ENCODE measurements at regions not wholly inside any gene's neighbourhood (a gene's known extent, or its start where the extent isn't known, plus 50 kb on each side); places are given as distances from the start of the nearest gene placed in this dataset.
"Not testable (repeated sequence)": the region's sequence is repeated elsewhere in the genome, so short reads cannot be mapped to it uniquely, and the experiment has no call there.

DNA sequence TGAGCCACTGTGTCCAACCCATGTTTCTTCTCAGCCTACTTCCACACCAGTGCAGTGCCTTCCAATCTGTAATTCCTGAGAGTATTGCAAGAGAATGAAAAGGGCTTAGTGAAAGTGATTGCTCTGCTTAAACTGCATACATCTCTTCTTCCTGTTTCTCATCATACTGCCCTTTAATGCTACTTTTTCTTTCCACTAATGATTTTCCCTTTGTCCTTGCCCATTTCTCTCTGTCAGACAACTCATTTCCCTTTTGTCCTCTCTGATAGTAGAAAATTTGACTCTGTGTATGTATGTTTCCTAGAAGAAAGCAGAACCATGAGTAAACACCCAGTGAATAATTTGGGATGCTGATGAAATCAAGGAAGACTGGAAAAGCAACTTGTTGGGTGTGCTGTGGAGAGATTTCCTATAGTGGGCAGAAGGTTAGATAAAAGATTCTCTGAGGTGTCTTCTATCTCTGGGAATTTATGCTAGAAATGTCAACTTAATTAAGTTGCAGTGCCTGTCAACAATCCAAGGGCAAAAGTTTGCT, 102.2 kb upstream of the CHD1 start:
- no peak for DNase-seq (ENCODE audit: low read depth in 1 of 2, low spot score in 1 of 2)

DNA sequence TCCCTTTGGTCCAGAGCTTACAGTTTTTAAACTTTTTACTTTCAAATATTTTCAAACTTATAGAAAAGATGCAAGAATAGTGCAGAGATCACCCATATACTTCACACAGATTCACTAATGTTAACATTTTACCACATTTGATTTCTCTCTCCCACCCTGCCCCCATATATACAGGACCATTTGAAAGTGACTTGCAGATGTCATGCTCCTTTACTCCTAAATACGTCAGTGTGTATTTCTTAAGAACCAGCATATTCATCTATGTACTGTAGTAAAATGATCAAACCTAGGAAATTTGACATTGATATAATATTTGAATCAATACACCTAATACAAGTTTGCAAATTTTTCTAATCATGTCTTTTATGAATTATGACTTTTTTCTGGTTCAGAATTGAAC, 100.4 kb upstream of the CHD1 start:
- no peak for DNase-seq (ENCODE audit: low read depth in 1 of 2, low spot score in 1 of 2)

- DNase-seq (ENCODE audit: low read depth in 1 of 2, low spot score in 1 of 2) = not testable (repeated sequence)
These were observed 99.4 kb upstream of the CHD1 start for GRCh38 chr5:99028170-99028569.

DNA sequence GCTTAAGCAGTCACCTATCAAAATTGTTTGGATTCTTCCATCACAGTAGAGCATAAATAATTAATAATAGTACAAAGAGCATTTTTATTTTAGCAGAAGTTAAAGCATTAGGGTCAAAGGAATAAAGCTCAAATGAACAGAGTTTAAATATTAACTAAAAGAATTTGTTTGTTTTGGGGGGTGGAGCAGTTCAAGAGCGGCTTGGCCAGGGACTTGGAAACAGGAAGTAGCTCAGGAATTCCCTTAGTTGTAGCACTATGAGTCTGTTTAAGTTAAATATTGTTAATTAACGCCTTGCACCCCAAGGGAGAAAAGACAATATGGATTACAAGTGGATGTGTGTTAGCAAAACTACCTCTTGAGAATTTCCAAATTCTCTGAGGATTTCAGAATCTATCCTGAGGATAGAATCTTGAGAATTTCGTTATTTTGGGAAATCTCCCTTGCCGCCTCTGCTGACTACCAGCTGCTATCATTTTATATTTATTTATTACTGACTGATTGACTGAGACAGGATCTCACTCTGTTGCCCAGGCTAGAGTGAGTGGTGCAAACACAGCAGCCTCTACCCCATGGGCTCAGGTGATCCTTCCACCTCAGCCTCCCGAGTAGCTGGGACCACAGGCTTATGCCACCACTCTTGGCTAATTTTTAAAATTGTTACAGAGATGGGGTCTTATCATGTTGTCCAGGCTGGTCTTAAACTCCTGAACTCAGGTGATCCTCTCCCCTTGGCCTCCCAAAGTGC, 96.7 kb upstream of the CHD1 start:
- no peak for DNase-seq (ENCODE audit: low read depth in 1 of 2, low spot score in 1 of 2)

DNA sequence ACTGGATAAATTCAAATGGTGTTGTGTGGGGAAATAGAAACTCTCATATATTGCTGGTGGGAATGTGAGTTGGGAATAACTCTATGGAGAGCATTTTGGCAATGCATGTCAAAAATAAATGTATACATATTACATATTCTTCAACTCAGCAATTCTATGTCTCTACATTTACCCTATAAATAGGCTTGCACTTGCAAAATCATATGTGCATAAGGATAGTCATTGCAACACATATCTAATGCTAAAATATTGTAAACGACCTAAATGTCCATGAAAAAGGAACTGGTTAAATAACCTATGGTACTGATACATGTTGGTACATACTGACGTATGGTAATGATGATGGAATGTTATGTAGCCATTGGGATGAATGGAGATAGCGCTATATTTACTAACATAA, 94.5 kb upstream of the CHD1 start:
- no peak for DNase-seq (ENCODE audit: low read depth in 1 of 2, low spot score in 1 of 2)

GRCh38 chr5:99022250-99022649, 93.4 kb upstream of the CHD1 start:
- DNase-seq (ENCODE audit: low read depth in 1 of 2, low spot score in 1 of 2) = no peak

DNA sequence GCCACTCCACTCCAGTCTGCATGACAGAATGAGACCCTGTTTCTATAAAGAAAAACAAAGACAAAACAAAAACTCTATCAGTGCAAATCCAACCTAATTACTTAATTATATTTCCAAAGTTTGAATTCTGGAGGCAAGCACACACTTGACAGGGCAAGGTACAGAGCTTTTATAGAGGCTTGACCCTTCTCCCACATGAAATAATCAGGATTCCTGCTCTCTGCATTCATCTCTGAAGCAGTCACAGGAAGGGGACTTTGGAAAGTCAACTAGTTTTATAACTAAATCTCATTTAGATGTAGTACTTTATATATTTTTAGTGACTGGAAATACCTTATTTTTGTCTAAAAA, 91.9 kb upstream of the CHD1 start:
- no peak for DNase-seq (ENCODE audit: low read depth in 1 of 2, low spot score in 1 of 2)

- no peak for DNase-seq (ENCODE audit: low read depth in 1 of 2, low spot score in 1 of 2)
These were observed 91.2 kb upstream of the CHD1 start for GRCh38 chr5:99019812-99020697.

- DNase-seq (ENCODE audit: low read depth in 1 of 2, low spot score in 1 of 2) = no peak
These were observed 90.4 kb upstream of the CHD1 start for GRCh38 chr5:99019254-99019653.

- no peak for DNase-seq (ENCODE audit: low read depth in 1 of 2, low spot score in 1 of 2)
These were observed 81.5 kb upstream of the CHD1 start for GRCh38 chr5:99010294-99010693.

- not testable (repeated sequence) for DNase-seq (ENCODE audit: low read depth in 1 of 2, low spot score in 1 of 2)
These were observed 79.2 kb upstream of the CHD1 start for GRCh38 chr5:99008009-99008408.

DNA sequence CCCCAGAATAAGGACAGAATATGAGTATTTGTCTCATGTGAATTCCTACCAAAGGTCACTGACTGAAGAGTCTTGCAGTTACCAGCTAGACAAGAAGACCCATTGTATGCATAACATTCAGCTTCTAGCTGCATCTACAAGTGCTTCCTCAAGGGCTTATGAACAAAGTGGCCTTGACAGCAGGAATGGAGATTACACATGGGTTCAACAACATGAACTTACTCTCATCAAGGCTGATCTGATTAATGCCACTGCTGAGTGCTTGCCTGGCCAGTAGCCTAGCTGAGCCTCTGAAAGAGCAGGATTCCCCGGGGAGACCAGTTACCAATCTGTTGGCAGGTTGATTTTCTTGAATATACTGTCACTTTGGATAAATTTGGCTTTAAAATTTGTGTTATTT, 76.7 kb upstream of the CHD1 start:
- no peak for DNase-seq (ENCODE audit: low read depth in 1 of 2, low spot score in 1 of 2)

GRCh38 chr5:99004960-99005359, 76.2 kb upstream of the CHD1 start:
- no peak for DNase-seq (ENCODE audit: low read depth in 1 of 2, low spot score in 1 of 2)

DNA sequence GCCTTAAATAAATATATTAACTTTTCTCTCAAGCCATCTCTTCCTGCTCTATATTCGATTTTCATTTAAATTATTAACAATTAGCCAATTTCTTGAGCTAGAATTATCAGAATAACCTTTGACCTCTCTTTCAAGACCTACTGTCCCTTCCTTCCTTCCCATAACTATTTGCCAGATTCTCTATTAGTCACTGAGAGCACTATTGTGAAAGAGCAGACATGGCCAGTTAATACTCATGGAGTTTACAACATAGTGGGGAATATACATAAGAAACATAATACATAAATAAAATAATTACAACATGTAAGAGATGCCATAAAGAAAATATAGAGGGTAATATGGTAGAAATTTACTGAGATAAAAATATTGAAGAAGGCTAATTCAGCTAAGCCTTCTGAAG, 72.1 kb upstream of the CHD1 start:
- DNase-seq (ENCODE audit: low read depth in 1 of 2, low spot score in 1 of 2) = no peak

GRCh38 chr5:99000221-99000620, 71.4 kb upstream of the CHD1 start:
- no peak for DNase-seq (ENCODE audit: low read depth in 1 of 2, low spot score in 1 of 2)

DNA sequence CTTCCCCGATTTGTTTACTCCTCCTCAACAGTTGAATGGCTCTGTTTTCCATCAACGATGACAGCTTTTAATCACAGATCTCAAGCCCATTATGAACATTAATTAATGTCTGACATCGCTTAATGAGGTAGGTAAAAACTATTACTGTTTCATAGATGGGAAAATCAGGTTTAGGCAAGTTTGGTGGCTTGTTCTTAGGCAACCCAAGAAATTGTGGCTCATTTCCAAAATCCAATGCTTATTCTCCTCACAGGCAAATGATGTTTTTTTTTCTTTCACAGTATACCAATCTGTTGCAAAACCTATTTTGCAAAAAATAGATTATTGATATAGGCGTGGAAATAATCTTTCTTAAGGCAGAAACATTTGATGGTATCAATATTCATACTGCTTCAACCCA, 70.8 kb upstream of the CHD1 start:
- no peak for DNase-seq (ENCODE audit: low read depth in 1 of 2, low spot score in 1 of 2)

DNA sequence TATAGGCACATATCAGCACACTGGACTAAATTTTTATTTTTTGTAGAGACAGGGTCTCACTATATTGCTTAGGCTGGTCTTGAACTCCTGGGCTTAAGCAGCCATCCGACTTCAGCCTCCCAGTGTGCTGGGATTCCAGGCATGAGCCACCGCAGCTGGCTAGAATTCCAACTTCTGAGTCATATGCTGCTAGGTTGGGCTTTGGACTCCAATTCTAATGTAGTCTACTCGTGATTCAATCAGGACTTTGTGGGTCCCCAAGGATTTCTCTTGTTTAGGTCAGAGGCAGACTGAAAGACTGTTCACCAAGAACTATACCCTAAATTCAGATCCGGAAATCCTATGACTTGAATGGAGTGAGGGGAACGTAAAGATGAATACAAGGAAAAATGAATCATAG, 68.2 kb upstream of the CHD1 start:
- no peak for DNase-seq (ENCODE audit: low read depth in 1 of 2, low spot score in 1 of 2)

DNA sequence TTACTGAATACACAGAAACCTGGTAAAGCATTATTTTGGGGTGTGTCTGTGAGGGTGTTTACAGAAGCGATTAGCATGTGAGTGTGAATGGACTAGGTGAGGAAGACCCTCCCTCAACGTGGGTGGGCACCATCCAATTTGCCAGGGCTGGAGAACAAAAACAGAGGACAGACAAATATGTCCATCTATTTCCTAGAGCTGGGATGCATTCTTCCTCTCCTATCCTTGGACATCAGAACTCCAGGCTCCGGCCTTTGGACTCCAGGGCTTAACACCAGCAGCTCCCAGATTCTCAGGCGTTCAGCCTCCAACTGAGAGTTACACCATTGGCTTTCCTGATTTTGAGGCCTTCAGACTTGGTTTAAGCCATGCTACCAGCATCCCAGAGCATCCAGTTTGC, 65.8 kb upstream of the CHD1 start:
- no peak for DNase-seq (ENCODE audit: low read depth in 1 of 2, low spot score in 1 of 2)

DNA sequence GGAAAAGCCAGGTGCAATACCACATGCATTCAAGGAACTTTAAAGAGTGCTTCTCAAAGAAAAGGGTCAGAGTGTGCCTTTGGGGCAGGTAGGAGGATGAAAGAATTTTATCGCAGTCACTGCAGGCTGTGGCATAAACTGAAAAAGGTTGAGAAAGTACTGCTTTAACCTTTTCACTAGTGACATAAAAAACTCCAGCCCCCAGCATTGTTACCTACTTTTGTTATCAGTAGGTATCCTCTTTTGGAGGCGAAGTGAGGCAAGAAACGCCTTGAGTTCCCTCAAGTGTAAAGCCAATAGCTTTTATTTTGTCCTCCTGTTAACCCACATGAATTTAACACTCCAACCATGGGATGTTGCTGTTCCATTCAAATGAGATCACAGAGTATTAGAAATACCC, 64.7 kb upstream of the CHD1 start:
- no peak for DNase-seq (ENCODE audit: low read depth in 1 of 2, low spot score in 1 of 2)

DNA sequence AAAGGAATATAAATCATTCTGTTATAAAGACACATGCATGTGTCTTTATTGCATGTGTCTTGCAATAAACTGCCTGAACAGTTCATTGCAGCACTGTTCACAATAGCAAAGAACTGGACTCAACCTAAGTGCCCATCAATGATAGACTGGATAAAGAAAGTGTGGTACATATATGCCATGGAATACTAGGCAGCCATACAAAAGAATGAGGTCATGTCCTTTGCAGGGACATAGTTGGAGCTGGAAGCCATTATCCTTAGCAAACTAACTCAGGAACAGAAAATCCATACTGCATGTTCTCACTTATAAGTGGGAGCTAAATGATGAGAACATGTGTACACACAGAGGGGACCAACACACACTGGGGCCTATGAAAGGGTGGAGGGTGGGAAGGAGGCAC, 63.7 kb upstream of the CHD1 start:
- DNase-seq (ENCODE audit: low read depth in 1 of 2, low spot score in 1 of 2) = no peak

- DNase-seq (ENCODE audit: low read depth in 1 of 2, low spot score in 1 of 2) = no peak
These were observed 60.9 kb upstream of the CHD1 start for GRCh38 chr5:98989727-98990126.

DNA sequence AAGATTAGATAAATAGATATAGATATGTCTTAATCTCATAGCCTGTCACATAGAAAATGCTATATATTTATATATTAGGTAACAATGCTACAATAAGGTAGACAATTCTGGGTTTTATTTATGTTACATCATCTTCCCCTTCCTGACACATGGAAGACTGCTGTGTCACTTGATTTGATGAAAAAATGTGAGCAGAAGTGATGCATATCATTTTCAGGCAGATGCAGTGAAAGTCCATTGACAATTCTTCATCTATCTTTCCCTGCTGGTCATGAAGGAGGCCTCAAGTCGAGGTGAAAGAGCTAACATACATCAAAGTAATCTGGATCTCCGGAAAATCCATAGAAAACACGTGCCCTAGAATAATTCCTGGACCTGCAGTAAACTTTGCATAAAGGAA, 57.8 kb upstream of the CHD1 start:
- no peak for DNase-seq (ENCODE audit: low read depth in 1 of 2, low spot score in 1 of 2)

Data from activated T-helper 1 cell treated with anti-CD3 and anti-CD28 coated beads, Interleukin-2, amount 50 U/mL, for 16 hours (primary cell).